HG02840 (cell line): ENCODE measurements at regions not wholly inside any gene's neighbourhood (a gene's known extent, or its start where the extent isn't known, plus 50 kb on each side); places are given as distances from the start of the nearest gene placed in this dataset.
"Not testable (repeated sequence)": the region's sequence is repeated elsewhere in the genome, so short reads cannot be mapped to it uniquely, and the experiment has no call there.

Experiments
- ATAC-seq: cut with Tn5 transposase; IDR thresholded peaks from one replicate; pipeline ENCODE4 v1.9.1; 2021; ENCODE audit warnings: mild to moderate bottlenecking, moderate library complexity, moderate number of reproducible peaks; ENCODE audit not compliant: unreplicated experiment, low FRiP score

DNA sequence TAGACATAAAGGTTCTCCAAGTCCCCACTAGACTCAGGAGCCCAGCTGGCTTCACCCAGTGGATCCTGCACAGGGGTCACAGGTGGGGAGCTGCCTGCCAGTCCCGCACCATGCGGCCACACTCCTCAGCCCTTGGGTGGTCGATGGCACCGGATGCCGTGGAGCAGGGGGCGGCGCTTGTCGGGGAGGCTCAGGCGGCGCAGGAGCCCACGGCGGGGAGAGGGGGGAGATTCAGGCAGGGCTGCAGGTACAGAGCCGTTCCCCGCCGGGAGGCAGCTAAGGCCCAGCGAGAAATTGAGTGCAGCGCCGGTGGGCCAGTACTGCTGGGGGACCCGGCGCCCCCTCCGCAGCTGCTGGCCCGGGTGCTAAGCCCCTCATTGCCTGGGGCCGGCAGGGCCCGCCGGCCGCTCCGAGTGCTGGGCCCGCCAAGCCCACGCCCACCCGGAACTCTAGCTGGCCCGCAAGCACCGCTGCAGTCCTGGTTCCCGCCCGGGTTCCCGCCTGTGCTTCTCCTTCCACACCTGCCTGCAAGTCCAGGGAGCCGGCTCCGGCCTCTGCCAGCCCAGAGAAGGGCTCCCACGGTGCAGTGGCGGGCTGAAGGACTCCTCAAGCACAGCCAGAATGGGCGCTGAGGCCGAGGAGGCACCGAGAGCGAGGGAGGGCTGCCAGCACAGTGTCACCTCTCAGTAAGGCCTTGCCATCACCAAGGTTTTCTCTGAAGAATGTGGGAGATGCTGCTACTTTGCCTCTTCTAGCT, 58.4 kb upstream of the PPP1R12A start:
- ATAC-seq, result no peak

DNA sequence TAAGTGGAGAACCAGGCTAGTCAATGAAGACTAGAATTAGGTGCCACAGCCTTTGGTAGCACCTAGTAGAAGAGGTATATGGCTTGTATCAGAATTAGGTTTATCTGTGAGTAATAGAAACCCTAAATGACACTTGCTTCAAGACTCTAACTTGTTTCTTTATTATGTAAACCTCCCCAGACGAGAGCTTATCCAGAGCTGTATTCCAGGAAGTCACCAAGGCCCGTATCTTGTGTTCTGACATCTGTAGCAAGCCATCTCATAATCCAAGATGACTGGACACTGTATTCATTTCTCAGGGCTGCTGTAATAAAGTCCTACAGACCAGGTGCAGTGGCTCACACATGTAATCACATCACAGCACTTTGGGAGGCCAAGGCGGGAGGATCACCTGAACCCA, 56.7 kb upstream of the PPP1R12A start:
- ATAC-seq, result no peak

DNA sequence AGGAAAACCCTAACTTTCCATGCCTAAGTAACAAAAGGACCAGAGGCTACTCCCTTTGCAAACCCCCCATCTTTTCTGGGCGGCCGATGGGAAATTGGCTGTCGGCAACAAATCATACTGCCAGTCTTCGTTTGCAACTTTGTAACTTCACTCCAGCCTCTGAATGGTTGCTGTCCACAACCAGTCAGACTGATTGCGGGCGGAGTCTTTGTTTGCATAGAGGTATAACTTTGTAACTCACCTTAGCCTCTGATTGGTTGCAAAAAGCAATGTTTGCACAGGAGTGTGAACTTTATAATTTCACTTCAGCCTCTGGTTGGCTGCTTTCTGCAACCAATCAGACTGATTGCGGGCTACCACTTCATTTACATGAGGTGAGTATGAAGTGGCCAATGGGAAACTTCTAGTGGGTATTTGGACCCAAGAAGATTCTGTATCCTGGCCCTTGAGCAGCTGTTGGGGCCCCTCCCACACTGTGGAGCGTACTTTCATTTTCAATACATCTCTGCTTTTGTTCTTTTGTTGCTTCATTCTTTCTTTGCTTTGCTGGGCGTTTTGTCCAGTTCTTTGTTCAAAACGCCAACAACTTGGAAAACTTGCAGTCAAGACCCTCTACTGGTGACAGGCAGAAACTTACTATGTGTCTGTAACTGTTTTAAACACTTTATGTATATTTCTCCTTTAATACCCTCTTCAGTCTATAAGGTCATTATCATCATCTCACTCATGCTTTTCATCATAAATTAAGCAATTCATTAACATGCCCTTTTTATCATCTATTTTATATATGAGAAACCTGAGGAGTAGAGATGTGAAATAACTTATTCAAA, 55.8 kb upstream of the PPP1R12A start:
- not testable (repeated sequence) for ATAC-seq

DNA sequence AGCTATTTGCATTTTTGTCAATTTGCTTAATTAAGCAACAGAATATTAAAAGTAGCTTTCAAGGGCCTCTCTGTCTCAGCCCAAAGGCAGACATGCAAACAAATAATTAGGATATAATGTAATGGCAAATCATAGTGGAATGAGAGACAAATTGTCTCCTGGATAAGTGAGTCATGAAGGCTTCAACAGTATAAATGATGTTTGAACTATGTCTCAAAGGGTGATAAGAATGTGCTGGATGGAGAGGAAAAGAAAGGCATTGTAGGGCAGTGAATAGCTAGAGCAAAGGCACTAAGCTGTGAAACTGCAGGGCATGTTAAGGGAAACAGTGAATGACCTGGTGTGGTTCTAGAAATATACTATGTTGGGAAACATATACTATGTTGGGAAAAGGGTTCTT, 53.5 kb upstream of the PPP1R12A start:
- no peak for ATAC-seq

DNA sequence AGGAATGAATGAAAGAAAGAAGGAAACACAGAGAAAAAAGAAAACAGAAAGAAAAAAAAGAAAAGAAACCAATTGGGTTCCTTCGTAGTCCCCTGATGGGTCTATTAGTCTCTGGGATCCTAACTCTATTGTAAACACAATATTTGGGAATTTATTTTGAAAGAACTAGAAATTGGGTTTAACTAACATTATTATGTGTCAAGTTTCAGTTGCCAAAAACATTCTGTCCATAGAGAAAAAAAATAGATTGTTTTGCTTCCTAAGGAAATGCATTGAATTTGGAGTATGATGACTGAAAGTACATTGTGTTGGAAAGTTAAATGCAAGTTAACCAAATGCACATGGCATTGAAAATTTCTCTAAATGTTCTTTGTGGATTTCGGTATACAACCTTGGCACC, 52.8 kb upstream of the PPP1R12A start:
- ATAC-seq, result no peak
